ENCODE measurements at regions not wholly inside any gene's neighbourhood (a gene's known extent, or its start where the extent isn't known, plus 50 kb on each side); places are given as distances from the start of the nearest gene placed in this dataset.

- BruUV-seq (replicated peaks) = no TSS peak
- Histone ChIP-seq H2AFZ (ENCODE audit: control insufficient read depth, low read depth, low read length) (no peak overlapping the region), H3K27ac (ENCODE audit: control insufficient read depth, insufficient read depth) (no peak overlapping the region), H4K20me1 (ENCODE audit: control insufficient read depth, insufficient read depth) (no peaks in the 10 kb centered on the region), H3K4me2 (ENCODE audit: control insufficient read depth, insufficient read depth) (no peak overlapping the region), H3K9me3 (replicated peaks; ENCODE audit: control insufficient read depth, insufficient read depth, low read length) (no peaks in the 10 kb centered on the region), H3K79me2 (ENCODE audit: control insufficient read depth, insufficient read depth, low read length) (no peaks in the 10 kb centered on the region), H3K27me3 (replicated peaks in 1 of 2; ENCODE audit: control insufficient read depth in 2 of 2, insufficient read depth in 2 of 2, low read length in 1 of 2) (no peaks in the 10 kb centered on the region), H3K9ac (ENCODE audit: control insufficient read depth, insufficient read depth, low read length) (no peak overlapping the region), H3K4me1 (ENCODE audit: control insufficient read depth, insufficient read depth, low read length) (no peaks in the 10 kb centered on the region), H3K36me3 (ENCODE audit: control insufficient read depth in 2 of 2, insufficient read depth in 2 of 2, low read length in 1 of 2) (no peaks in the 10 kb centered on the region), H3K4me3 (no peak overlapping the region)
- intact Hi-C loops (cut with micrococcal nuclease; ENCODE audit: unreplicated experiment) = no loop called here
- TF ChIP-seq RCOR1 (conservative IDR thresholded peaks at IDR 0.05; ENCODE audit: low read depth, low read length) = no peak
- TF ChIP-seq PML (IDR thresholded peaks at IDR 0.05; ENCODE audit: low read length) = no peak
- TF ChIP-seq CUX1 (IDR thresholded peaks at IDR 0.05; ENCODE audit: insufficient replicate concordance, low read depth, low read length) = no peak
- TF ChIP-seq ESRRA (IDR thresholded peaks at IDR 0.05; ENCODE audit: low read length) = no peak
- TF ChIP-seq SUPT20H (IDR thresholded peaks at IDR 0.05; ENCODE audit: borderline replicate concordance, control insufficient read depth, low read depth, low read length) = no peak
- no peak for TF ChIP-seq KDM1A (IDR thresholded peaks at IDR 0.05; ENCODE audit: borderline replicate concordance)
- TF ChIP-seq POU2F2 (IDR thresholded peaks at IDR 0.05; ENCODE audit: borderline replicate concordance, low read depth, low read length) = no peak
- TF ChIP-seq SMC3 (IDR thresholded peaks at IDR 0.05; ENCODE audit: borderline replicate concordance, low read length) = no peak
- no peak for TF ChIP-seq MYC (IDR thresholded peaks at IDR 0.05; ENCODE audit: insufficient read depth, insufficient read length, insufficient replicate concordance, low read length, severe bottlenecking)
- in situ Hi-C loops (cut with MboI) = no loop called here
- ChIA-PET CTCF (no interaction called here), POLR2A (no interaction called here), SMC1A (ENCODE audit: uncharacterized antibody, unreplicated experiment) (no interaction called here), RAD21 (ENCODE audit: unreplicated experiment) (no interaction called here)
- FAIRE-seq = no peak
- no peak for DNase-seq (ENCODE audit: low read depth, low spot score)
- 40% methylated on average over 13 of the region's 13 CpGs for WGBS (ENCODE audit: insufficient coverage, insufficient replicate concordance, low lambda C conversion rate, missing lambda C conversion rate)
- no peak for ATAC-seq
These were observed 318.3 kb downstream of the GLUD2 start for GRCh38 chrX:121365572-121366161.

Data from GM12878 (cell line).